Activated CD8-positive, alpha-beta memory T cell treated with anti-CD3 and anti-CD28 coated beads, Interleukin-2, amount 50 U/mL, for 48 hours (primary cell): ENCODE measurements at regions not wholly inside any gene's neighbourhood (a gene's known extent, or its start where the extent isn't known, plus 50 kb on each side); places are given as distances from the start of the nearest gene placed in this dataset.
"Not testable (repeated sequence)": the region's sequence is repeated elsewhere in the genome, so short reads cannot be mapped to it uniquely, and the experiment has no call there.

ENCODE experiments used
- DNase-seq: peaks from one replicate; pipeline ENCODE4 v3.0.0-alpha.2; 2020

GRCh38 chr6:165001502-165002157 is 307.8 kb downstream of the C6orf118 start:
- no peak for DNase-seq

DNA sequence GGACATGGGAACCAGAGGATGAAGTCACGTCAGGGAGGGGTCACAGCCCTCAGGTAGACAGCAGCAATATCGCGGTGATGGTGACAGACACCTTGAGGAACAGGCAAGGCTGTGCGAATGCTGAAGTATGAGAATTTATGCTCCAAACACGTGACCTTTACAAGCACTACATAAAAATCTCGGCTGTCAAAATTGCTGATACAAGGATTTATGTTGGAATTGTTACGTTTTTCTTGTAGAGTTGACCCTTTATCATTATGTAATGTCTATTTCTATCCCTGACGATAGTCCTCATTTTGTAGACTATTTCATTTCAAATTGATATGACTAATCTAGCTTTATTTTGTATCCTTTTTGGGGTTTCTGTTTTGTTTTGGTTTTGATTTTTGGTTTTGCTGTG is 311.1 kb downstream of the C6orf118 start:
- DNase-seq: no peak

- no peak for DNase-seq
Measured at GRCh38 chr6:164996838-164997237, 312.6 kb downstream of the C6orf118 start.

- no peak for DNase-seq
Measured at GRCh38 chr6:164991573-164991972, 317.8 kb downstream of the C6orf118 start.

GRCh38 chr6:164990901-164991300 is 318.5 kb downstream of the C6orf118 start:
- no peak for DNase-seq

- no peak for DNase-seq
Measured at GRCh38 chr6:164982389-164982788, 327.0 kb downstream of the C6orf118 start.

GRCh38 chr6:164967102-164967501 is 342.3 kb downstream of the C6orf118 start:
- no peak for DNase-seq

DNA sequence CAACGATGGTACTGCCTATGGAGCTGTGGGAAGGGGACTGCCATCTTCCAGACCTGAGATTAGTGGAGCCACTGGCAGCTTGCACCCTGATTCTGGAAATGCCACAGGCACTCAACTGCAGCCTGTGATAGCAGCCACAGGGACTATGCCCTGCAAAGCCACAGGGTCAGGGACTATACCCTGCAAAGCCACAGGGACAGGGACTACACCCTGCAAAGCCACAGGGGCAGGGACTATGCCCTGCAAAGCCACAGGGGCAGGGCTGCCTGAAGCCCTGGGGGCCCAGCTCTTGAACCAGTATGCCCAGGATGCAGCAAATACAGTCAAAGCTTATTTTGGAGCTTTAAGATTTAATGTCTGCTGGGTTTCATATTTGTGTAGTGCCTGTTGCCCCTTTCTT is 346.6 kb downstream of the C6orf118 start:
- DNase-seq: no peak

DNA sequence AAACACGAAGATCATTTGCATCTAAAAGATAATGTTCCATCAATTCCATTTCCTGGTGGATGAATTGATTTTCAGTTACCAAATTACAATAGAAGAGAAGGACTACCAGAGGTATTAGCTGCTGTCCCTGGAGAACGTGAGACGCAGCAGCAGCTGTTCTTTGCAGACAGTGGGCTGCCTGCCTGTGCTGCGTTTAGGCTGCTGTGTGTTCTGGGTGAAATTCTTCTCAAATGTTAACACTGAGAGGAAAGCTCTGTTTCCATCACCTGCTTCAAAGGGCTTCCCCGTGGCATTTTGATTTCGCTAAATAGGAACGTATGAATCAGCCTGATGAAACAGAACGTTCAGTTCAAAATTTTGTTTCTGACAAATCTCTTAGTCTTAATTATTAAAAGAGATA is 362.2 kb downstream of the C6orf118 start:
- no peak for DNase-seq

DNA sequence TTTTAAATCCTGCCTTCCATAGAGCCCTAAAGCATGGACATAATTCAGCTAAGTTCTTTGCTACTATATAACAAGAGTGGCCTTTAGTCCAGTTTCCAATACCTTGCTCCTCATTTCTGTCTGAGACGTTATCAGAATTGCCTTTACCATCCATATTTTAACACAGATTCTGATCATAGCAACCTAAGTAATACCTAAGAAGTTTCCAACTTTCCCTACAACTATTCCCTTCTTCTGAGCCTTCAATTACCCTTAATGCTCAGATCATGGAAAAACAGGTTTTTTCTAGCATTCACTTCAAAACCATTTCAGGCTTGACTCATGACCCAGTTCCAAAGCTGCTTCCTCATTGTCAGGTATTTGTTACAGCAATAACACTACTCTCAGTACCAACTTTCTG is 367.1 kb downstream of the C6orf118 start:
- no peak for DNase-seq

- not testable (repeated sequence) for DNase-seq
Measured at GRCh38 chr6:164933238-164933794, 376.1 kb downstream of the C6orf118 start.

- no peak for DNase-seq
Measured at GRCh38 chr6:164929408-164929977, 379.9 kb downstream of the C6orf118 start.

DNA sequence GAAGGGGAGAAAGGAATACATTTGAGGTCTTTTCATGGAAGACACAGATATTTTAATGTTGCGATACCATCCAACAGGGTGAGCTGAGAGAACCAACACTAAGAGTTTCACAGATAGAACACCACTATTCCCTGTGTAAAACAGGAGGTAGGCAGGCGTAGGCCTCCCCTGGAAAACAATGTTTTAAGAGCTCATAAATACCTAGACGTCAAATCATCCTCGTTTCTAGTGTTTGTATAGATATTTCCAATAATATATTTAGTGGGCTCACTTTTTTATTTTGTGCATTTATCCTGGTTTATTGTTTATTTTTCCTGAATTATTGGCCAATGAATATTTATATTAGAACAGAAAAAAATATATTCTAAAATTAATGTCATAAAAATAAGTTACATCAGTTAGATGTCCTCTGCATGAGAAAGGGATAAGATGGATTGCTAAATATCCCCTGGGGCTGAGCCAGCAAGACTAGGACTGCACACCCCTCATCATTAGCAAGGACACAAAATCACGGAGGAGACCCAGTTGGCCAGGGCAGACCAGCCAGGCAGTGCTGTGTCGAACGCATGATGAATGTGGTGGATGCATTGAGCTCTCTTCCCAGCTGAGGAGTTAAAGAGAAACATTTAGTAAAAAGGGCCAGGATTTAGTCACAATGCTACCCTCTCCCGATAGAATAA is 380.5 kb downstream of the C6orf118 start:
- no peak for DNase-seq

DNA sequence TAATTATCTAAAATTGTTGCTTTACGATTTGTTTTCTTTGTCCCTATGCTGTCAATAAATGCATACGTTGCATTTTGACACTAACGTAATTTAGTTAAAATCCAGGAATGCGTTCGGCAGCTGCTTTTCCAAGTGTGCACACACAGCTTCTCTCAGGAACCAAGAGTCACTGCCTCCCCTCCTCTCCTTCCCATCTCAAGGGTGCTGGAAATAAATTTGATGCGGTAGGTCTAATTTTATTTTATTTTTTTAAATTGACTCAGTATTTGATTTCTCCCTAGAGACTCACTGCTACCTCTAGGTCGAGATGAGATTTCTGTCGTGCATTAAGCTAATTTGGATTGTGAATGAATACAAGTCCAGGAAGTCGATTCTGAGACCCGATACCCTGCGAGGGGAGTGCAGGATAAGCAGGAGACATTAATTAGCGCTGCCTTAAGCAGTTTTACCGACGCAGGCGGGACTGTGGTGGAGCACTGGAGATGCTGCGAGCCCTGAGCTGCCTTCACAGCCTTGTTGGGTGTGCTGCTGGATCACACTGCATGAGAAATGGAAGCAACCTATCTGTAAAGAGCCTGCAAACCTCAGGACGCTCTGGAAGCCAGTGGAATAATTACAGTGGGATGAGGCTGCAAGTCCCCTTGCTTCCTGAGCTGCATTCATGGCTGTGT is 381.2 kb downstream of the C6orf118 start:
- no peak for DNase-seq

DNA sequence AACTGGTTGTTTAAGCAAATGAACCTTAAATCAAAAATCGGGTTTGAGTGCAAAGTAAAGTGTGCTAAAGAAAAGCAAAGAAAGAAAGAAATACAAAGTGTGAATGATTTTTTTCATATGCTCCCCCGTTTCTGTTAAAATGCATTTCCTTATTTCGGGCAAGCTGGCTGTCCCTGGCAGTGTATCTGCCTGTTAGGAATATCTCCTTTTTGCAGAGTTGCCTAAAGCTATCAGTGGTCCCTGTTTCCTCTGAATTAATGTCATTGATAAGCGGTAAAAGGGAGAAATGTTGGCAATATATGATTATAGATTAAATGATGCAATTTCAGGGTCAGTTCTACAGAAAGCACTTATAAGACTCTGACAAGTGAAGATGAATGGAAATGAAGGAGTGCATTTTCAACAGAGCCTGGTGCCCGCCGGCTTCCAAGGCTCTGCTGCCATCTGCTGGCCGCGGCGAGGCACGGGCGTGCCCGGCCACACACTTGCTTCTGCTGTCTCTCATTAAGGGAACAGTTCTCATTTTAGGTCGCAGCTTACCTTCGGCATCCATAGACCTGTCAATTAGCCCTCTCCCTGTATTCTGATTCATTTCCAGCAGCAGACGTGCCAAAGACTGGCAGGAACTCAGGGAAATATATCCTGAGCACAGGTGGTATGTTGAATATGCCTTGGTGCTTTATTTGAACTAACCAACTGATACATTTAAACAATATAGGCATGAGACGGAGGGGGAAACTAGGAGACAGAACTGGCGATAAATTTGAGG is 381.9 kb downstream of the C6orf118 start:
- DNase-seq: peak; percentile 83

GRCh38 chr6:164926686-164927085 is 382.7 kb downstream of the C6orf118 start:
- no peak for DNase-seq

DNA sequence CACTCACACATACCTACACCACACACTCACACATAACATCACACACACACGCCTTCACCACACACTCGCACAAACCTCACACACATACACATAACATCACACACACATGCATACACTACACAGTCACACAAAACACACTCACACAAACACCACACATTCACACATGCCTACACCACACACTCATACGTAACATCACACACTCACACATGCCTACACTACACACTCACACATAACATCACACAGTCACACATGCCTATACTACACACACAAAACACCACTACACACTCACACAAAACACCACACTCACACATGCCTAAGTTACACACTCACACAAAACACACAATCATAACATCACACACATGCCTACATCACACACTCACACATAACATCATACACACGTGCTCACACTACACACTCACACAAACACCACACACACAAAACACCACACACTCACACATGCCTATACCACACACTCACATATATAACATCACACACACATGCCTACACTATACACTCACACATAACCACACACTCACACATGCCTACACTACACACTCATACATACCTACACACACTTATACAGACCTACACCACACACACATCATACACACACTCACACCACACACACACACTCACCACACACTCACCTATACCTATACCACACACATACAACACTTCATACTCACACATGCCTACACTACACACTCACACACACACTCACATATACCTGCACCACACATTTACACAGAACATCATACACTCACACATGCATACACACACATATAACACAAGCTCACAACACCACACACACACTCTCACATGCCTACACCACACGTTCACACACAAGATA is 383.5 kb downstream of the C6orf118 start:
- DNase-seq: no peak

GRCh38 chr6:164924674-164925073 is 384.7 kb downstream of the C6orf118 start:
- no peak for DNase-seq

DNA sequence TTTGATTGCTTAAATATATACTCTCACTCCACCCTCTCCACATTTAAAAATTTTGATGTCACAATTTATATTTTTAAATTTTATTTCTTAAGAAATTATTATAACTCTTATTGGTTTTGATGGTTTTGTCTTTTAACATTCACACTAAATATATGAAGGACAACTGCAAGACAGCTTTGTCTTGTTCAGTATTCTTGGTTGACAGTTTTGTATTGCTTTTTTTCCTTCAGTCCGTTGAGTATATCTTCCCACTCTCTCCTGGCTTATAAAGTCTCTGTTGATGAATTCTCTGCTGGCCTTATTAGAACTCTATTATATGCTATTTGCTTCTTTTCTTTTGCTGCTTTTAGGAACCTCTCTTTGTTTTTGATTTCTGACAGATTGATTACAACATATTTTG is 392.2 kb downstream of the C6orf118 start:
- DNase-seq: no peak

- DNase-seq: no peak
Measured at GRCh38 chr6:164916087-164916486, 393.3 kb downstream of the C6orf118 start.

GRCh38 chr6:164911873-164912580 is 397.4 kb downstream of the C6orf118 start:
- DNase-seq: no peak
